Naive thymus-derived CD4-positive, alpha-beta T cell (primary cell): ENCODE measurements at regions not wholly inside any gene's neighbourhood (a gene's known extent, or its start where the extent isn't known, plus 50 kb on each side); places are given as distances from the start of the nearest gene placed in this dataset.
"Not testable (repeated sequence)": the region's sequence is repeated elsewhere in the genome, so short reads cannot be mapped to it uniquely, and the experiment has no call there.

Source experiments
- ATAC-seq: fragments of 150-1000 bp; cut with Tn5 transposase; 2 replicates; pipeline ENCODE4 v1.10.0; 2021; ENCODE audit warnings: mild to moderate bottlenecking, moderate library complexity
- CTCF ChIA-PET: fragments of 350-600 bp; sonication (Branson Sonifier 250); formaldehyde crosslinking; loops from one replicate; lab custom pipeline; 2021; ENCODE audit warnings: antibody characterized with exemption; lab: Charles Lee
- POLR2A ChIA-PET: fragments of 350-600 bp; sonication (Branson Sonifier 250); formaldehyde crosslinking; loops from one replicate; lab custom pipeline; 2021; ENCODE audit warnings: antibody characterized with exemption, inconsistent platforms; lab: Charles Lee
- DNase-seq, 9 donors: peaks; one replicate each; pipeline versions ENCODE4 v3.0.0 to v3.0.0-alpha.2; 2020 to 2022; ENCODE audit warnings: mixed read lengths in 1 of 9
- H3K27ac ChIP-seq: one replicate; pipeline ENCODE4 v1.7.0; 2013; ENCODE audit warnings: mild to moderate bottlenecking, low read depth, low read length, moderate library complexity
- H3K27me3 ChIP-seq, 2 donors: one replicate each; pipeline ENCODE4 v1.7.0; 2013; ENCODE audit warnings: low read length in 2 of 2, mild to moderate bottlenecking in 2 of 2, moderate library complexity in 2 of 2; ENCODE audit not compliant: control insufficient read depth in 2 of 2, insufficient read depth in 2 of 2
- H3K36me3 ChIP-seq, 3 experiments: 1 replicate in 2 of 3; 2 replicates in 1 of 3; pipeline ENCODE4 v1.7.0; 2013; ENCODE audit warnings: low read length in 3 of 3, mild to moderate bottlenecking in 3 of 3, moderate library complexity in 1 of 3; ENCODE audit not compliant: insufficient read depth in 3 of 3, control insufficient read depth in 2 of 3
- H3K4me1 ChIP-seq, 2 donors: one replicate each; pipeline ENCODE4 v1.7.0; 2013; ENCODE audit warnings: low read length in 2 of 2, mild to moderate bottlenecking in 2 of 2, moderate library complexity in 1 of 2; ENCODE audit not compliant: control insufficient read depth in 2 of 2, insufficient read depth in 2 of 2
- H3K4me3 ChIP-seq: 2 replicates; pipeline ENCODE4 v1.7.0; 2013; ENCODE audit warnings: mild to moderate bottlenecking, low read length
- H3K9me3 ChIP-seq, 3 experiments: 1 replicate in 2 of 3; 2 replicates in 1 of 3; pipeline ENCODE4 v1.7.0; 2013; ENCODE audit warnings: low read length in 3 of 3; ENCODE audit not compliant: control insufficient read depth in 2 of 3
- H3K27ac Mint-ChIP-seq, 9 donors: one replicate each; pipeline ENCODE4 v1.8.0; 2020 to 2022; ENCODE audit warnings: mixed read lengths in 9 of 9, mild to moderate bottlenecking in 8 of 9, moderate library complexity in 5 of 9, inconsistent platforms in 2 of 9
- H3K27me3 Mint-ChIP-seq, 5 donors: one replicate each; pipeline ENCODE4 v1.8.0; 2021 to 2022; ENCODE audit warnings: mixed read lengths in 5 of 5, mild to moderate bottlenecking in 1 of 5
- H3K36me3 Mint-ChIP-seq, 5 donors: one replicate each; pipeline ENCODE4 v1.8.0; 2020 to 2022; ENCODE audit warnings: mixed read lengths in 5 of 5, mild to moderate bottlenecking in 3 of 5, inconsistent platforms in 1 of 5
- H3K4me1 Mint-ChIP-seq, 7 donors: one replicate each; pipeline ENCODE4 v1.8.0; 2020 to 2022; ENCODE audit warnings: mixed read lengths in 7 of 7, mild to moderate bottlenecking in 3 of 7, inconsistent platforms in 1 of 7
- H3K4me3 Mint-ChIP-seq, 10 donors: one replicate each; pipeline ENCODE4 v1.8.0; 2020 to 2022; ENCODE audit warnings: mild to moderate bottlenecking in 10 of 10, mixed read lengths in 10 of 10, moderate library complexity in 6 of 10, inconsistent platforms in 2 of 10
- H3K9me3 Mint-ChIP-seq, 11 donors: one replicate each; pipeline ENCODE4 v1.8.0; 2020 to 2022; ENCODE audit warnings: mixed read lengths in 11 of 11, mild to moderate bottlenecking in 4 of 11, inconsistent platforms in 1 of 11, moderate library complexity in 1 of 11
- intact Hi-C, 2 donors: fragments of 100-400 bp; cut with micrococcal nuclease; formaldehyde crosslinking; loops; one replicate each; pipeline ENCODE4 v1.15.1; 2023

GRCh38 chr13:100957741-100958140, 283.1 kb upstream of the TMTC4 start:
- H3K4me3 ChIP-seq, result no peak overlapping the region
- H3K36me3 ChIP-seq, result no peaks in the 10 kb centered on the region
- ChIA-PET POLR2A (no interaction called here), CTCF (no interaction called here)
- Mint-ChIP-seq H3K4me1 (no peaks in the 10 kb centered on the region), H3K36me3 (no peaks in the 10 kb centered on the region), H3K4me3 (no peak overlapping the region), H3K27me3 (peaks cover 0 to 27% (median 18%) of the 10 kb centered on the region in 5 donors), H3K9me3 (peaks cover 0 to 7% (median 0%) of the 10 kb centered on the region in 11 donors), H3K27ac (no peak overlapping the region)
- no peaks in the 10 kb centered on the region for H3K9me3 ChIP-seq
- intact Hi-C loops, result no loop called here
- no peak for DNase-seq
- H3K27ac ChIP-seq, result no peak overlapping the region
- H3K27me3 ChIP-seq, result no peaks in the 10 kb centered on the region
- ATAC-seq, result no peak
- no peaks in the 10 kb centered on the region for H3K4me1 ChIP-seq

- no peak overlapping the region for H3K27ac ChIP-seq
- no peaks in the 10 kb centered on the region for H3K9me3 ChIP-seq
- ChIA-PET POLR2A (no interaction called here), CTCF (no interaction called here)
- intact Hi-C loops, result no loop called here
- H3K27me3 Mint-ChIP-seq, result peaks cover 0 to 26% (median 18%) of the 10 kb centered on the region in 5 donors
- no peaks in the 10 kb centered on the region for H3K36me3 ChIP-seq
- H3K4me3 ChIP-seq, result no peak overlapping the region
- no peaks in the 10 kb centered on the region for H3K36me3 Mint-ChIP-seq
- no peaks in the 10 kb centered on the region for H3K4me1 ChIP-seq
- no peaks in the 10 kb centered on the region for H3K27me3 ChIP-seq
- peaks cover 0 to 8% (median 0%) of the 10 kb centered on the region in 11 donors for H3K9me3 Mint-ChIP-seq
- H3K4me3 Mint-ChIP-seq, result no peak overlapping the region
- no peak for DNase-seq
- no peak for ATAC-seq
- no peaks in the 10 kb centered on the region for H3K4me1 Mint-ChIP-seq
- no peak overlapping the region for H3K27ac Mint-ChIP-seq
These were observed 280.1 kb upstream of the TMTC4 start for GRCh38 chr13:100954430-100955305.

GRCh38 chr13:100951016-100951415, 276.4 kb upstream of the TMTC4 start:
- H3K36me3 ChIP-seq, result no peaks in the 10 kb centered on the region
- ChIA-PET CTCF (no interaction called here), POLR2A (no interaction called here)
- H3K27ac ChIP-seq, result no peak overlapping the region
- intact Hi-C loops, result no loop called here
- no peak overlapping the region for H3K4me3 ChIP-seq
- H3K9me3 ChIP-seq, result no peaks in the 10 kb centered on the region
- Mint-ChIP-seq H3K9me3 (peaks cover 0 to 8% (median 2%) of the 10 kb centered on the region in 11 donors), H3K36me3 (no peaks in the 10 kb centered on the region), H3K27ac (no peak overlapping the region), H3K27me3 (peaks cover 0 to 20% (median 10%) of the 10 kb centered on the region in 5 donors), H3K4me1 (no peaks in the 10 kb centered on the region), H3K4me3 (no peak overlapping the region)
- no peaks in the 10 kb centered on the region for H3K4me1 ChIP-seq
- no peak for DNase-seq
- ATAC-seq, result no peak
- no peaks in the 10 kb centered on the region for H3K27me3 ChIP-seq

GRCh38 chr13:100948937-100949336, 274.3 kb upstream of the TMTC4 start:
- H3K27ac ChIP-seq, H3K27me3 ChIP-seq, H3K27ac Mint-ChIP-seq, intact Hi-C loops, H3K4me3 ChIP-seq, H3K4me1 ChIP-seq, H3K4me3 Mint-ChIP-seq, DNase-seq, H3K36me3 ChIP-seq, H3K9me3 ChIP-seq, CTCF ChIA-PET, H3K4me1 Mint-ChIP-seq, H3K36me3 Mint-ChIP-seq, POLR2A ChIA-PET, ATAC-seq: not testable (repeated sequence)
- Mint-ChIP-seq H3K27me3 (peaks cover 0 to 16% (median 13%) of the 10 kb centered on the region in 5 donors), H3K9me3 (peaks cover 0 to 12% (median 0%) of the 10 kb centered on the region in 11 donors)

GRCh38 chr13:100946588-100946987, 272.0 kb upstream of the TMTC4 start:
- H3K4me1 ChIP-seq, result no peaks in the 10 kb centered on the region
- no peaks in the 10 kb centered on the region for H3K36me3 ChIP-seq
- DNase-seq, result no peak
- ChIA-PET CTCF (no interaction called here), POLR2A (no interaction called here)
- intact Hi-C loops, result no loop called here
- H3K36me3 Mint-ChIP-seq, result no peaks in the 10 kb centered on the region
- peaks cover 2 to 17% (median 9%) of the 10 kb centered on the region in 5 donors for H3K27me3 Mint-ChIP-seq
- peaks cover 0 to 11% (median 0%) of the 10 kb centered on the region in 11 donors for H3K9me3 Mint-ChIP-seq
- H3K27ac Mint-ChIP-seq, result no peak overlapping the region
- no peak overlapping the region for H3K4me3 ChIP-seq
- H3K9me3 ChIP-seq, result no peaks in the 10 kb centered on the region
- no peak for ATAC-seq
- no peak overlapping the region for H3K4me3 Mint-ChIP-seq
- no peaks in the 10 kb centered on the region for H3K27me3 ChIP-seq
- no peak overlapping the region for H3K27ac ChIP-seq
- no peaks in the 10 kb centered on the region for H3K4me1 Mint-ChIP-seq

GRCh38 chr13:100944791-100945345, 270.3 kb upstream of the TMTC4 start:
- H3K4me3 Mint-ChIP-seq, result no peak overlapping the region
- ATAC-seq (no peak), DNase-seq (no peak)
- ChIA-PET POLR2A (no interaction called here), CTCF (no interaction called here)
- Histone ChIP-seq H3K27ac (no peak overlapping the region), H3K9me3 (no peaks in the 10 kb centered on the region), H3K4me1 (no peaks in the 10 kb centered on the region), H3K4me3 (no peak overlapping the region), H3K36me3 (no peaks in the 10 kb centered on the region), H3K27me3 (no peaks in the 10 kb centered on the region)
- no peaks in the 10 kb centered on the region for H3K4me1 Mint-ChIP-seq
- intact Hi-C loops, result no loop called here
- H3K9me3 Mint-ChIP-seq, result peaks cover 0 to 11% (median 0%) of the 10 kb centered on the region in 11 donors
- H3K36me3 Mint-ChIP-seq, result no peaks in the 10 kb centered on the region
- H3K27me3 Mint-ChIP-seq, result peaks cover 2 to 17% (median 14%) of the 10 kb centered on the region in 5 donors
- no peak overlapping the region for H3K27ac Mint-ChIP-seq
